ENCODE measurements at regions not wholly inside any gene's neighbourhood (a gene's known extent, or its start where the extent isn't known, plus 50 kb on each side); places are given as distances from the start of the nearest gene placed in this dataset.

DNA sequence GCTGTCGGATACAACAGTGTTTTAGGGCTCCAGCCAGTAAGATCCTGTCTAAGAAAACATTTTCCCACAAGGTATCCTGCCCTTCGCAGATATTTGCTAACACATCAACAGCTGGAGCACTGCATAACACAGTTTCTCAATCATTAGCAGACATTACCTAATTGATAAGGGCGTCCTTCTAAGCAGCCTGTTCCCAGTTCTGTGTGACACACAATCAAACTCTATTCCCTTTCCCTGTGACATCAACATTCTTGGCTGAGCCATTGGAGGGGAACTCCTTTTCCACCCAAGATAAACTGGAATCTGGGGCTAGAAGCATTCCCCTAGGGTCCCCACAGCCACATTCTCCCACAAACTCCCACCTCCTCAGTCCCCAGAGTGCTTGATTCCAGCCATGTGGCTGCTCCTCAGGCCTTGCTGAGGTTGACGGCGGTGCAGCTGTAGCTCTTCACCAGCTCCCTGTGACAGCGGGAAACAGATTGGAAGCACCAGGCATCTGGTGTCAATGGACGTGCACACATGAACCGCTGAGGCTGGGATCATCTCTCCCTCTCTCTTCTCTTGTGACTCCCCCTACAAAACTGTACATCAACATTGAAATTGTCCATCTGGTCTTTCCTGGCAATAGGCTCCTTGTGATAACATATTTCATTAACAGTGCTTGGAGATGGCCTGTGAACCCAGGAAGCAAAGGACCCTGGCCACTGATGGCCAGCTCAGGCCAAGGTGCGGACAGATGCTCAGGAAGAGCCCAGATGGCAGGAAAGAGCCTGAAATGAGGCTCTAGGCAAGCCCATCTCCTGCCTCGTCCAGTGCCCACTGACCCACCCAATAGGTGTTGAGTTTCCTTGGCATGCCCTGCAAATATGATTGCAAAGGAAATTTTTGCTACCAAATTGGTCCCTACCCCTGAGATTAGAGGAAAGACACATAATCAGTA lies 131.1 kb upstream of the TBX20 start:
- DNase-seq (ENCODE audit: low read depth) = no peak
- H3K4me3 ChIP-seq (ENCODE audit: low read depth, low read length) = no peak overlapping the region
- TF ChIP-seq, protein P1, sequence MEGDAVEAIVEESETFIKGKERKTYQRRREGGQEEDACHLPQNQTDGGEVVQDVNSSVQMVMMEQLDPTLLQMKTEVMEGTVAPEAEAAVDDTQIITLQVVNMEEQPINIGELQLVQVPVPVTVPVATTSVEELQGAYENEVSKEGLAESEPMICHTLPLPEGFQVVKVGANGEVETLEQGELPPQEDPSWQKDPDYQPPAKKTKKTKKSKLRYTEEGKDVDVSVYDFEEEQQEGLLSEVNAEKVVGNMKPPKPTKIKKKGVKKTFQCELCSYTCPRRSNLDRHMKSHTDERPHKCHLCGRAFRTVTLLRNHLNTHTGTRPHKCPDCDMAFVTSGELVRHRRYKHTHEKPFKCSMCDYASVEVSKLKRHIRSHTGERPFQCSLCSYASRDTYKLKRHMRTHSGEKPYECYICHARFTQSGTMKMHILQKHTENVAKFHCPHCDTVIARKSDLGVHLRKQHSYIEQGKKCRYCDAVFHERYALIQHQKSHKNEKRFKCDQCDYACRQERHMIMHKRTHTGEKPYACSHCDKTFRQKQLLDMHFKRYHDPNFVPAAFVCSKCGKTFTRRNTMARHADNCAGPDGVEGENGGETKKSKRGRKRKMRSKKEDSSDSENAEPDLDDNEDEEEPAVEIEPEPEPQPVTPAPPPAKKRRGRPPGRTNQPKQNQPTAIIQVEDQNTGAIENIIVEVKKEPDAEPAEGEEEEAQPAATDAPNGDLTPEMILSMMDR (IDR thresholded peaks at IDR 0.05; ENCODE audit: low read depth, low read length) = no peak
- TF ChIP-seq, protein P2, sequence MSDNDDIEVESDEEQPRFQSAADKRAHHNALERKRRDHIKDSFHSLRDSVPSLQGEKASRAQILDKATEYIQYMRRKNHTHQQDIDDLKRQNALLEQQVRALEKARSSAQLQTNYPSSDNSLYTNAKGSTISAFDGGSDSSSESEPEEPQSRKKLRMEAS (IDR thresholded peaks at IDR 0.05; ENCODE audit: low read depth, low read length) = no peak

DNA sequence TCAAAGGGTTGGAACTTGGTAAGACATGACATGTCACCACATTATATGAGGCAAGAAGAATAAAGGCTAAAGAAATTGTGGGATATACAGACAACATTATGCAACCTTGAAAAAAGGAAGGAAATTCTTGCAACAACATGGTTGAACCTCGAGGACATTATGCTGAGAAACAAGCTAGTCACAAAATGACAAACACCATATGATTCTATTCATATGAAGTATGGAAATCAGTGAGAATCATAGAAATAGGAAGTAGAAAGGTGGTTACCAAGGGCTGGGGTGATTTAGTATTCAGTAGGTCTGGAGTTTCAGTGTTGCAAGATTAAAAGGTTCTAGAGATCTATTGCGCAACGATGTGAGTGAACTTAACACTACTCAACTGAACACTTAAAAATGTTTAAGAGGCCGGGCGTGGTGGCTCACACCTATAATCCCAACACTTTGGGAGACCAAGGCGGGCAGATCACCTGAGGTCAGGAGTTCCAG lies 126.9 kb upstream of the TBX20 start:
- no peak for TF ChIP-seq MYC (IDR thresholded peaks at IDR 0.05; ENCODE audit: low read depth, low read length)
- TF ChIP-seq, protein P2 (IDR thresholded peaks at IDR 0.05; ENCODE audit: low read depth, low read length) = 0 out of 2 replicates have a peak, but pooled peaks have one; percentile 46
- DNase-seq (ENCODE audit: low read depth) = peak; percentile 91
- no peak overlapping the region for H3K4me3 ChIP-seq (ENCODE audit: low read depth, low read length)

DNA sequence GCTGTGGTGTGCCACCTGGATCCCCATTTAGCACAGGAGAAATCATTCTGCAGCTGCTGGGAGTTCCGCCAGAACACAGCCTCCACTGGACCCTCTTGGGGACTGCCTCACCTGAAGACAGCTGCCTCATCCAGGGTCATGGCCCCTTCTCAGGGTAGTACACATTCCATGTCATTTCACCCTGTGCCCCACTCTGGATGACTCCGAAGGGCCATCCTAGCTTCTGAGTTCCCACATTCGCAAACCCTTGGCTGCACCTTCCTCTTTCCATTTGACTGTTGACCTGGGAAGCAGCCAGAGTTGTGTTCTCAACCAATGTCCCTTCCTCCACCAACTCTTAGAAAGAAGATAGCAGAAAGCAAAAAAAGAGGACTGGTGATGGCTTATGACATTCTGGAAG lies 125.6 kb upstream of the TBX20 start:
- no peak for DNase-seq (ENCODE audit: low read depth)
- H3K4me3 ChIP-seq (ENCODE audit: low read depth, low read length) = no peak overlapping the region
- TF ChIP-seq, protein P1 (IDR thresholded peaks at IDR 0.05; ENCODE audit: low read depth, low read length) = no peak
- TF ChIP-seq MYC (IDR thresholded peaks at IDR 0.05; ENCODE audit: low read depth, low read length) = no peak
- no peak for TF ChIP-seq POLR2A (IDR thresholded peaks at IDR 0.05; ENCODE audit: extremely low read depth, insufficient read length)
- TF ChIP-seq, protein P2 (IDR thresholded peaks at IDR 0.05; ENCODE audit: low read depth, low read length) = no peak

DNA sequence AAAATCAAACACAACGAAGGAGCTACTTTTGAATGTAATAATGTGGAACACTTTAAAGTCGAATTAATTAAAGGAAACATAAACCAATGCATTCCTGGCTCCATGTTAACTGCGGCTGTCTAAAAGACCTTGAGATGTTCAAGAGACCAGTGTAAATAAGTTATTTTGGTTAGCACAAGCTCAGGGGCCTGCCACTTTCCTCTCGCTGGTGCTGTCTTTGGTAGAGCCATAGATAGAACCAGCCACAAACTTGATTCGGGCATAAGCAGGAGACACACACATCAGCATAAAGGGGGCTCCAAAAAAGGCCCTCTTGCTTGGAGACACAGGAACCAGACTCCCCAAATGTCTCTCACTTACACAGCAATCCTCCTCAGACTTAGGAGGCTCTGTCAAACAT lies 121.6 kb upstream of the TBX20 start:
- TF ChIP-seq MYC (IDR thresholded peaks at IDR 0.05; ENCODE audit: low read depth, low read length) (no peak), POLR2A (IDR thresholded peaks at IDR 0.05; ENCODE audit: extremely low read depth, insufficient read length) (no peak)
- TF ChIP-seq, protein P2 (IDR thresholded peaks at IDR 0.05; ENCODE audit: low read depth, low read length) = no peak
- TF ChIP-seq, protein P1 (IDR thresholded peaks at IDR 0.05; ENCODE audit: low read depth, low read length) = no peak
- DNase-seq (ENCODE audit: low read depth) = no peak

DNA sequence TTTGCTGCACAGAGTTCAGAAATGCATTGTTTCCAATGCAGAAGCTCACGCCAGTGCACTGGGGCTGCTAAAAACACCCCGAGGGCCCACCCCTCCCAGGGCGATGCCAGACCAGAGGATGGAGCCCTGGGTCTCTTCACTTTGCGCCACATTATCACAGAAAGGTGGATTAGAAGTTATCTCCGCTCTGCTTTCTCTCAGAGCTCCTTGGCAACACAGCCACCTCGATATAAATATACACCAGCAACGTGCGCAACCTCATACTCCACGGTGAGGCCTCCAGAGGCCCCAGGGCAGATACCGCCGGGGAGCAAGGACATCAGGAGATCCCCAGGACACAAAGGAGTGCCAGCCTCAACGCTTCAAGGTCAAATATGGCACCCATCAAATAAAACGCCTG lies 121.0 kb upstream of the TBX20 start:
- no peak for DNase-seq (ENCODE audit: low read depth)
- TF ChIP-seq, protein P1 (IDR thresholded peaks at IDR 0.05; ENCODE audit: low read depth, low read length) = no peak
- TF ChIP-seq, protein P2 (IDR thresholded peaks at IDR 0.05; ENCODE audit: low read depth, low read length) = no peak
- TF ChIP-seq POLR2A (IDR thresholded peaks at IDR 0.05; ENCODE audit: extremely low read depth, insufficient read length) (no peak), MYC (IDR thresholded peaks at IDR 0.05; ENCODE audit: low read depth, low read length) (no peak)
- H3K4me3 ChIP-seq (ENCODE audit: low read depth, low read length) = no peak overlapping the region

More for the DNA sequence above, 121.6 kb upstream of the TBX20 start:
- H3K4me3 ChIP-seq (ENCODE audit: low read depth, low read length) = no peak overlapping the region

DNA sequence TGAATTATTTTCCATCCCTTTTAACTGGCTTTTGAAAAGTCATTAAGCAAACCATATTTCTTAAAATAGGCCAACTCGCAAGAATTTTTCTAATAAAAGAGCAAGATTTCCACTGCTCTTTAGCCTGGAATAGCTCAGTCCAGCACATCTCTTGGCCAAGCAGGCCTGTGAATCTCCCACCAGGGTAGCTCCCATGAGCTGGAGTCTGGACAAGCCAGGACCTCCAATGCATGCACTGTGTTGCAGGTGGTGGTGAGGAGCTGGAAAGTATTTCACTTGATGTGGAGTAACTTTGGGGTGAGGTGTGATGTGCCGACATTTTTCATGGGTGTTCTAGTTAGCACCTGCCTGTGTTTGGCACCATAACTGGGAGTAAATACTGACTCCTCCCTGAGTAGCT lies 117.3 kb upstream of the TBX20 start:
- no peak overlapping the region for H3K4me3 ChIP-seq (ENCODE audit: low read depth, low read length)
- DNase-seq (ENCODE audit: low read depth) = no peak
- TF ChIP-seq POLR2A (IDR thresholded peaks at IDR 0.05; ENCODE audit: extremely low read depth, insufficient read length) = no peak
- TF ChIP-seq, protein P1 (IDR thresholded peaks at IDR 0.05; ENCODE audit: low read depth, low read length) = no peak
- TF ChIP-seq MYC (IDR thresholded peaks at IDR 0.05; ENCODE audit: low read depth, low read length) = no peak
- TF ChIP-seq, protein P2 (IDR thresholded peaks at IDR 0.05; ENCODE audit: low read depth, low read length) = no peak

All from NB4 (cell line).